Sigmoid colon (tissue), 6 donors: ENCODE measurements at regions not wholly inside any gene's neighbourhood (a gene's known extent, or its start where the extent isn't known, plus 50 kb on each side); places are given as distances from the start of the nearest gene placed in this dataset.

Experiments
- DNase-seq: peaks from one replicate; pipeline ENCODE4 v3.0.0-alpha.2; 2019
- H3K27ac ChIP-seq, 4 donors: fragments of 200-600 bp; sonication (generic); one replicate each; pipeline ENCODE4 v1.5.1; 2016 to 2019; ENCODE audit warnings: mild to moderate bottlenecking in 1 of 4
- H3K27me3 ChIP-seq, 3 donors: fragments of 200-600 bp; sonication (generic); one replicate each; pipeline ENCODE4 v1.5.1; 2019; ENCODE audit warnings: mild to moderate bottlenecking in 1 of 3
- H3K36me3 ChIP-seq, 4 donors: fragments of 200-600 bp; sonication (generic); one replicate each; pipeline ENCODE4 v1.5.1; 2016 to 2019
- H3K4me1 ChIP-seq, 4 donors: fragments of 200-600 bp; sonication (generic); one replicate each; pipeline ENCODE4 v1.5.1; 2017 to 2019
- H3K4me3 ChIP-seq, 4 donors: fragments of 200-600 bp; sonication (generic); one replicate each; pipeline ENCODE4 v1.5.1; 2017 to 2019; ENCODE audit warnings: mild to moderate bottlenecking in 2 of 4, moderate library complexity in 1 of 4
- H3K9me3 ChIP-seq, 4 donors: fragments of 200-600 bp in 3 of 4; sonication (generic) in 3 of 4; one replicate each; pipeline versions ENCODE4 v1.5.1 to v1.6.1; 2013 to 2019
- EP300 ChIP-seq, 4 donors: sonication (generic); formaldehyde crosslinking; IDR thresholded peaks; one replicate each; pipeline ENCODE4 v1.6.1; 2017; ENCODE audit warnings: antibody characterized with exemption in 4 of 4
- POLR2A ChIP-seq, 2 donors: fragments of 450-650 bp; IDR thresholded peaks; one replicate each; pipeline ENCODE4 v1.6.1; 2016; ENCODE audit warnings: antibody characterized with exemption in 2 of 2, mild to moderate bottlenecking in 2 of 2, moderate library complexity in 2 of 2
- POLR2AphosphoS5 ChIP-seq, 4 donors: sonication (generic); formaldehyde crosslinking; IDR thresholded peaks; one replicate each; pipeline ENCODE4 v1.6.1; 2017; ENCODE audit warnings: antibody characterized with exemption in 4 of 4
- WGBS, 2 donors: extraction: QIAGEN DNeasy Blood & Tissue Kit; methylation state at CpG; one replicate each; pipeline ENCODE4 v1.1.7; 2013; 5-methylcytosine and 5-hydroxymethylcytosine counted together
- intact Hi-C: fragments of 100-400 bp; cut with DNase I; formaldehyde crosslinking; loops from one replicate; pipeline ENCODE4 v1.15.1; 2023
- TF ChIP-seq, protein P1 (sequence below), 4 experiments: fragments of 450-650 bp in 3 of 4; fragments of 200-600 bp in 1 of 4; IDR thresholded peaks; one replicate each; pipeline ENCODE4 v1.5.1; 2016 to 2019; ENCODE audit warnings: antibody characterized with exemption in 4 of 4, mild to moderate bottlenecking in 3 of 4, moderate library complexity in 2 of 4
- donor health status: healthy with polysubstance abuse.
- donor health status: healthy.

DNA sequence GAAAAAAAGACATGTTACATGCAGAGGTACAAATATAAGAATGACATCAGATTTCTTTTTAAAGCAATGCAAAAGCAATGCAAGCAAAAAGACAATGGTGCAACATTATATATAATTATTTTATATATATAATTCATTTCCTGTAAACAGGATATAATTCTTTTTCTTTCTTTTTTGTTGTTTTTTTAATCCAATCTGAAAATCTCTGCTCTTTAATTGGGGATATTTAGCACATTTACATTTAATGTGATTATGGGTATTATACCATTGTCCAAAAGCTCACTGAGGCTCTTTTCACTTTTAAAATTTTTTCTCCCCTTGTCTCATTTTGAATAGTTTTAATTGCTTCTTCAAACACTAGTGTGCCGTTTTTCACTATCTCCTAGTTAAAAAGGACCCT lies 148.9 kb downstream of the FGF18 start:
- 74 to 86% methylated on average over 1 of the region's 1 CpG for WGBS, 2 donors
- H3K36me3 ChIP-seq = no peaks in the 10 kb centered on the region
- peaks cover 0 to 12% (median 4%) of the 10 kb centered on the region in 4 donors for H3K9me3 ChIP-seq
- DNase-seq = no peak
- no peak overlapping the region for H3K27ac ChIP-seq
- intact Hi-C loops = no loop called here
- H3K27me3 ChIP-seq = no peaks in the 10 kb centered on the region
- H3K4me1 ChIP-seq = no peaks in the 10 kb centered on the region
- TF ChIP-seq POLR2AphosphoS5 (IDR thresholded peaks at IDR 0.05) = no peak
- H3K4me3 ChIP-seq = no peak overlapping the region

DNA sequence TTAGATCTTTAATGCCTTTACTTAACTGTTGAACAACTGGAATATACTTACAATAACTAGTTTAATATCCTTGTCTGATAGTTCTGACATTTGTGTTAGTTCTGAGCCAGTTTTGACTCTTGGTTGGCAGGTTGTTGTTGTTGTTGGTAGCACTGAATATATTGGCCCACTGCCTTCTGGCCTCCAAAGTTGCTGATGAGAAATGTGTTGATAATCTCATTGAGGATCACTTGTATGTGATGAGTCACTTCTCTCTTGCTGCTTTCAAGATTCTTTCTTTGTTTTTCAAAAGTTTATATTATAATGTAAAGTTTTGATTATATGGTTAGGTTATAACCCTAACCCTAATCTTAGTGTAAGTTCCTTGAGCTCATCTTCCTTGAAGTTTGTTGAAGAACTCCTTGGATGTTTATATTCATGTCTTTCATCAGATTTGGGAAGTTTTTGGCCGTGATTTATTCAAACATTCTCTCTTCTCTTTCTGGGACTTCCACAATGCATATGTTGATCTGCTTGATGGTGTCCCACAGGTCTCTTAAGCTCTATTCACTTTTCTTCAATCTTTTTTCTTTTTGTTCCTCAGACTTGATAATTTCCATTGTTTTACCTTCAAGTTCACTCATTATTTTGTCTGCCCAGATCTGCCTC lies 149.7 kb downstream of the FGF18 start:
- H3K36me3 ChIP-seq = no peaks in the 10 kb centered on the region
- DNase-seq = no peak
- H3K27ac ChIP-seq = no peak overlapping the region
- TF ChIP-seq EP300 (IDR thresholded peaks at IDR 0.05) = no peak
- TF ChIP-seq, protein P1, sequence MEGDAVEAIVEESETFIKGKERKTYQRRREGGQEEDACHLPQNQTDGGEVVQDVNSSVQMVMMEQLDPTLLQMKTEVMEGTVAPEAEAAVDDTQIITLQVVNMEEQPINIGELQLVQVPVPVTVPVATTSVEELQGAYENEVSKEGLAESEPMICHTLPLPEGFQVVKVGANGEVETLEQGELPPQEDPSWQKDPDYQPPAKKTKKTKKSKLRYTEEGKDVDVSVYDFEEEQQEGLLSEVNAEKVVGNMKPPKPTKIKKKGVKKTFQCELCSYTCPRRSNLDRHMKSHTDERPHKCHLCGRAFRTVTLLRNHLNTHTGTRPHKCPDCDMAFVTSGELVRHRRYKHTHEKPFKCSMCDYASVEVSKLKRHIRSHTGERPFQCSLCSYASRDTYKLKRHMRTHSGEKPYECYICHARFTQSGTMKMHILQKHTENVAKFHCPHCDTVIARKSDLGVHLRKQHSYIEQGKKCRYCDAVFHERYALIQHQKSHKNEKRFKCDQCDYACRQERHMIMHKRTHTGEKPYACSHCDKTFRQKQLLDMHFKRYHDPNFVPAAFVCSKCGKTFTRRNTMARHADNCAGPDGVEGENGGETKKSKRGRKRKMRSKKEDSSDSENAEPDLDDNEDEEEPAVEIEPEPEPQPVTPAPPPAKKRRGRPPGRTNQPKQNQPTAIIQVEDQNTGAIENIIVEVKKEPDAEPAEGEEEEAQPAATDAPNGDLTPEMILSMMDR (IDR thresholded peaks at IDR 0.05) = no peak
- TF ChIP-seq POLR2AphosphoS5 (IDR thresholded peaks at IDR 0.05) = no peak
- no peak for TF ChIP-seq POLR2A (IDR thresholded peaks at IDR 0.05)
- intact Hi-C loops = no loop called here
- no peak overlapping the region for H3K4me3 ChIP-seq
- H3K27me3 ChIP-seq = no peaks in the 10 kb centered on the region
- 0 to 72% methylated on average over 1 of the region's 1 CpG for WGBS, 2 donors
- H3K4me1 ChIP-seq = no peaks in the 10 kb centered on the region
- H3K9me3 ChIP-seq = peaks cover 0 to 12% (median 4%) of the 10 kb centered on the region in 4 donors

DNA sequence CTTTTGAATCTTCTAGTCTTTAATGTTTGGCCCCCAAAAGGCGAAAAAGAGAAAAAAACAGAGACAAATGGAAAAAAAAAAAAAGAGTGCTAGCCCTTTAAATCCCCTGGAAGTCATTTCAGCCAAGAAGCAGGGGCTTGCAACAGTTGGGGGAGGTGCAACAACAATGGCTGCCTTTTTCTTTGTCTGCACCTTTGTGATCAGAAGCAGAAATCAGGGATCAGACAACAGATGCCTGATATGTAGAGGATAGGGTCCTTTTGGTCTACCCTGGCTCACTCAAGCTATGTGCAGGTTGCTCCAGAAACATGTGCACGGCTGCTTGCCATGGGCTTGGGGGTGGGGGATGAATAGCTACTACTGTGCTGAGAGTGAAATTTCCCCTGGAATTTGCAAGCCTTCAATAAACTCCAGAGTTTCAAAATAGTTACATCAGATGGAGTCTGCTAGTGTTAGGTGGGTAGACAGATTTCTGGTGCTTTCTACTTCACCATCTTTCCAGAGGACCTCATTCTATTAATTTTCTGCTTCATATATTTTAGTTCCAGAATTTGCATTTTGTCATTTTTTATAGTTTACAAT lies 150.9 kb downstream of the FGF18 start:
- Histone ChIP-seq H3K9me3 (peaks cover 0 to 12% (median 4%) of the 10 kb centered on the region in 4 donors), H3K4me3 (no peak overlapping the region), H3K36me3 (no peaks in the 10 kb centered on the region), H3K27ac (no peak overlapping the region), H3K4me1 (no peaks in the 10 kb centered on the region), H3K27me3 (no peaks in the 10 kb centered on the region)
- no peak for DNase-seq
- WGBS, 2 donors = 65 to 80% methylated on average over 2 of the region's 2 CpGs
- intact Hi-C loops = no loop called here
- TF ChIP-seq POLR2AphosphoS5 (IDR thresholded peaks at IDR 0.05) (no peak), POLR2A (IDR thresholded peaks at IDR 0.05) (no peak), EP300 (IDR thresholded peaks at IDR 0.05) (no peak)
- TF ChIP-seq, protein P1 (IDR thresholded peaks at IDR 0.05) = no peak

DNA sequence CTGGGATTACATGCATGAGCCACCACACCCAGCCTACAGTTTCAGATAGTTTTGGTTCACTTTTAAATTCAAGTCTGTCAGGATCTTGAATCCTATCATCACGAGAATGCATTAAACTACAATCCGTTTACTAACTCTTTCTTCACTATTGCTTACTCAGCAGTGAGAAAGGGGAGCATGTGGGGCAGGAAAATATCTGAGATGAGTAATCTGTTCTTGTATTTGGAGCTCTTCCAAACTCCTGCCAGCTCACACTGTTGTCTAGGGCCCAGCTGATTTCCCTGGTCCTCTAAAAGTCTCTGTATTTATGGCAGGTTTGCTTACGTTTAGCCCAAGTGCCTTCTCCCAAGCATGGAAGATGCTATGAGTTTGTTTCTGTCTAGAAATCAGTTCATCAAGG lies 152.2 kb downstream of the FGF18 start:
- Histone ChIP-seq H3K27me3 (no peaks in the 10 kb centered on the region), H3K9me3 (peaks cover 0 to 12% (median 4%) of the 10 kb centered on the region in 4 donors), H3K36me3 (no peaks in the 10 kb centered on the region), H3K27ac (no peak overlapping the region), H3K4me3 (no peak overlapping the region), H3K4me1 (no peaks in the 10 kb centered on the region)
- DNase-seq = no peak
- 33 to 62% methylated on average over 3 of the region's 3 CpGs for WGBS, 2 donors
- intact Hi-C loops = no loop called here
- TF ChIP-seq EP300 (IDR thresholded peaks at IDR 0.05) (no peak), POLR2AphosphoS5 (IDR thresholded peaks at IDR 0.05) (no peak), POLR2A (IDR thresholded peaks at IDR 0.05) (no peak)
- TF ChIP-seq, protein P1 (IDR thresholded peaks at IDR 0.05) = no peak

DNA sequence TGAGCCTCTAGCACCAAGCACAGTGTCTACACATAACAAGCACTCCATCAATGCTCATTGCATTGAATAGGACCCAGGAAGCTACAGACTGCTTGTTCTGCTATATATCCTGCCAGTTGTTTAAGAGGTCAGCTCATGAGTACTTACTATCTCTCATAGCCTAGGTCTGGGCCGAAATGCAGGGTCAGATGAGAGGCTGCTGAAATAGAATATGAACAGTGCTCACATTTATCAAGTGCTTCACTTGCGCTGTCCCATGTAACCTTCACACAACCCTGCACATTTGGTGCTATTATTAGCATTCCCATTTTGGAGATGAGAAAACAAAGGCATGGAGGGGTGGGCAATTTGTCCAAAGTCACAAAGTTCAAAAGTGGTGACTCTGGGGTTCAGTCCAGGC lies 153.6 kb downstream of the FGF18 start:
- intact Hi-C loops = no loop called here
- TF ChIP-seq EP300 (IDR thresholded peaks at IDR 0.05) (no peak), POLR2AphosphoS5 (IDR thresholded peaks at IDR 0.05) (no peak)
- TF ChIP-seq, protein P1 (IDR thresholded peaks at IDR 0.05) = no peak
- no peak overlapping the region for H3K27ac ChIP-seq
- no peak overlapping the region for H3K4me3 ChIP-seq
- DNase-seq = no peak
- H3K9me3 ChIP-seq = peaks cover 0 to 12% (median 4%) of the 10 kb centered on the region in 4 donors
- WGBS, 2 donors = 84 to 94% methylated on average over 2 of the region's 2 CpGs
- no peaks in the 10 kb centered on the region for H3K36me3 ChIP-seq
- no peaks in the 10 kb centered on the region for H3K4me1 ChIP-seq
- H3K27me3 ChIP-seq = no peaks in the 10 kb centered on the region
